ENCODE measurements at regions not wholly inside any gene's neighbourhood (a gene's known extent, or its start where the extent isn't known, plus 50 kb on each side); places are given as distances from the start of the nearest gene placed in this dataset.

DNA sequence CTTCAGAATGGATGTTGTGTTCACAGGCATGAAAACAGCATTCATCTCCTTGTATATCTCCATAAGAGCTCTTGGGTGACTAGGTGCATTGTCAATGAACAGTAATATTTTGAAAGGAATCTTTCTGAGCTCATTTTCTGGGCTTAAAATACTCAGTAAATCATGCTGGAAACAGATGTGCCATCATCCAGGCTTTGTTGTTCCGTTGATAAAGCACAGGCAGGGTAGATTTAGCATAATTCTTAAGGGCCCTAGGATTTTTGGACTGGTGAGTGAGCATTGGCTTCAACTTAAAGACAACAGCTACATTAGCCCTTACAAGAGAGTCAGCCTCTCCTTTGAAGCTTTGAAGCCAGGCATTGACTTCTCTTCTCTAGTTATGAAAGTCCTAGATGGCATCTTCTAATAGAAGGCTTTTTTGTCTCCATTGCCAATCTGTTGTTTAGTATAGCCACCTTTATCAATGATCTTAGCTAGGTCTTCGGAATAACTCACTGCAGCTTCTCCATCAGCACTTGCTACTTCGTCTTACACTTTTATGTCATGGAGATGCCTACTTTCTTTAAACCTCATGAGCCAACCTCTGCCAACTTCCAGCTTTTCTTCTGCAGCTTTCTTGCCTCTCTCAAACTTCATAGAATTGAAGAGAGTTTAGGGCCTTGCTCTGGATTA, 79.6 kb upstream of the PSMA6 start:
- TF ChIP-seq EZH2 (IDR thresholded peaks at IDR 0.05; ENCODE audit: low read length, unreplicated experiment) (no peak), EZH2phosphoT487 (IDR thresholded peaks at IDR 0.05; ENCODE audit: borderline replicate concordance, low read length) (no peak)
- TF ChIP-seq, protein P1, sequence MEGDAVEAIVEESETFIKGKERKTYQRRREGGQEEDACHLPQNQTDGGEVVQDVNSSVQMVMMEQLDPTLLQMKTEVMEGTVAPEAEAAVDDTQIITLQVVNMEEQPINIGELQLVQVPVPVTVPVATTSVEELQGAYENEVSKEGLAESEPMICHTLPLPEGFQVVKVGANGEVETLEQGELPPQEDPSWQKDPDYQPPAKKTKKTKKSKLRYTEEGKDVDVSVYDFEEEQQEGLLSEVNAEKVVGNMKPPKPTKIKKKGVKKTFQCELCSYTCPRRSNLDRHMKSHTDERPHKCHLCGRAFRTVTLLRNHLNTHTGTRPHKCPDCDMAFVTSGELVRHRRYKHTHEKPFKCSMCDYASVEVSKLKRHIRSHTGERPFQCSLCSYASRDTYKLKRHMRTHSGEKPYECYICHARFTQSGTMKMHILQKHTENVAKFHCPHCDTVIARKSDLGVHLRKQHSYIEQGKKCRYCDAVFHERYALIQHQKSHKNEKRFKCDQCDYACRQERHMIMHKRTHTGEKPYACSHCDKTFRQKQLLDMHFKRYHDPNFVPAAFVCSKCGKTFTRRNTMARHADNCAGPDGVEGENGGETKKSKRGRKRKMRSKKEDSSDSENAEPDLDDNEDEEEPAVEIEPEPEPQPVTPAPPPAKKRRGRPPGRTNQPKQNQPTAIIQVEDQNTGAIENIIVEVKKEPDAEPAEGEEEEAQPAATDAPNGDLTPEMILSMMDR (conservative IDR thresholded peaks at IDR 0.05; ENCODE audit: low read depth, low read length): no peak
- Histone ChIP-seq H3K36me3 (ENCODE audit: low read depth, low read length) (no peaks in the 10 kb centered on the region), H4K20me1 (ENCODE audit: low read length) (no peaks in the 10 kb centered on the region), H3K9me2 (replicated peaks; ENCODE audit: low read length) (no peaks in the 10 kb centered on the region), H3K9me3 (ENCODE audit: low read length) (no peaks in the 10 kb centered on the region), H3K27ac (ENCODE audit: low read length) (no peak overlapping the region), H2AFZ (ENCODE audit: low read length) (no peak overlapping the region), H3K4me2 (ENCODE audit: low read length) (no peak overlapping the region), H3K27me3 (ENCODE audit: low read length) (no peaks in the 10 kb centered on the region), H3F3A (ENCODE audit: low read length, unreplicated experiment) (no peaks in the 10 kb centered on the region), H3K4me3 (ENCODE audit: low read length) (no peak overlapping the region), H3K9ac (ENCODE audit: low read length) (no peak overlapping the region), H3K79me2 (ENCODE audit: low read length) (no peaks in the 10 kb centered on the region), H3K4me1 (ENCODE audit: insufficient read depth, low read length) (peaks cover 14% of the 10 kb centered on the region)
- no TSS peak for BruUV-seq (replicated peaks)
- ATAC-seq (no peak), DNase-seq (no peak)
- intact Hi-C loops (cut with micrococcal nuclease): loop anchor here (5.0 to 10.0 kb wide), 2 partner anchors 55 to 602 kb away; no protein-coding TSS in a partner anchor
- ChIA-PET CTCF (no interaction called here), POLR2A (ENCODE audit: unreplicated experiment) (no interaction called here)

DNA sequence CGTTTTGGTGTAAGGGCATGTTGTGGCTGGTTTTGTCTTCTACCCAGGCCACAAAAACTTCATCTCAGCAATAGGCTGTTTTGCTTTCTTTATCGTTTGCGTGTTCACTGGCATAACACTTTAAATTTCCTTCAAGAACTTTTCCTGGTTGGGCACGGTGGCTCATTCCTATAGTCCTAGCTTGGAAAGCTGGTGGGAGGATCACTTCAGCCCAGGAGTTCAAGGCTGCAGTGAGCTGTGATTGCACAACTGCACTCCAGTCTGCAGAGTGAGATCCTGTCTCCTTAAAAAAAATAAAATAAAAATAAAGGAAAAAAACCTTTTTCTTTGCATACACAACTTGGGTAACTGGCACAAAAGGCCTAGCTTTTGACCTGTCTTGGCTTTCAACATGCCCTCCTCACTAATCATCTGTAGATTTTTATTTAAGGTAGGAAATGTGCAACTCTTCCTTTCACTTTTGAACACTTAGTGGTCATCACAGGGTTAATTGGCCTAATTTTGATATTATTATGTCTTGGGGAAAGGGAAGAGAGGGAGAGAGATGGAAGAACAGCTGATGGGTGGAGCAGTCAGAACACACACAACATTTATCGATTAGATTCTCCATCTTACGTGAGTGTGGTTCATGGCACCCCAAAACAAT, 78.9 kb upstream of the PSMA6 start:
- no peaks in the 10 kb centered on the region for H4K20me1 ChIP-seq (ENCODE audit: low read length)
- H3K79me2 ChIP-seq (ENCODE audit: low read length): no peaks in the 10 kb centered on the region
- intact Hi-C loops (cut with micrococcal nuclease): loop anchor here (5.0 to 10.0 kb wide), 2 partner anchors 56 to 602 kb away; no protein-coding TSS in a partner anchor
- ChIA-PET CTCF (no interaction called here), POLR2A (ENCODE audit: unreplicated experiment) (interaction anchor here (0.6 kb wide), 1 partner anchor 185 kb away, joined by 6 read pairs; no protein-coding TSS in a partner anchor)
- no peaks in the 10 kb centered on the region for H3K27me3 ChIP-seq (ENCODE audit: low read length)
- H3K9me2 ChIP-seq (replicated peaks; ENCODE audit: low read length): no peaks in the 10 kb centered on the region
- no TSS peak for BruUV-seq (replicated peaks)
- peaks cover 14% of the 10 kb centered on the region for H3K4me1 ChIP-seq (ENCODE audit: insufficient read depth, low read length)
- ATAC-seq (no peak), DNase-seq (no peak)
- H3F3A ChIP-seq (ENCODE audit: low read length, unreplicated experiment): no peaks in the 10 kb centered on the region
- H3K27ac ChIP-seq (ENCODE audit: low read length): peak overlapping the region; percentile 56
- H3K9me3 ChIP-seq (ENCODE audit: low read length): no peaks in the 10 kb centered on the region
- no peak overlapping the region for H3K4me3 ChIP-seq (ENCODE audit: low read length)
- TF ChIP-seq EZH2 (IDR thresholded peaks at IDR 0.05; ENCODE audit: low read length, unreplicated experiment) (no peak), EZH2phosphoT487 (IDR thresholded peaks at IDR 0.05; ENCODE audit: borderline replicate concordance, low read length) (no peak)
- TF ChIP-seq, protein P1 (conservative IDR thresholded peaks at IDR 0.05; ENCODE audit: low read depth, low read length): no peak
- H2AFZ ChIP-seq (ENCODE audit: low read length): no peak overlapping the region
- peak overlapping the region; percentile 4; the same call in 1 of the 2 replicates for H3K4me2 ChIP-seq (ENCODE audit: low read length)
- no peak overlapping the region for H3K9ac ChIP-seq (ENCODE audit: low read length)
- H3K36me3 ChIP-seq (ENCODE audit: low read depth, low read length): no peaks in the 10 kb centered on the region

Data from PC-3 (cell line).